UCSD-AML1 (cell line): ENCODE measurements at regions not wholly inside any gene's neighbourhood (a gene's known extent, or its start where the extent isn't known, plus 50 kb on each side); places are given as distances from the start of the nearest gene placed in this dataset.
"Not testable (repeated sequence)": the region's sequence is repeated elsewhere in the genome, so short reads cannot be mapped to it uniquely, and the experiment has no call there.

Experiments
- DNase-seq: peaks from one replicate; lab custom pipeline; 2025; ENCODE audit not compliant: unreplicated experiment; lab: John Stamatoyannopoulos, UW

DNA sequence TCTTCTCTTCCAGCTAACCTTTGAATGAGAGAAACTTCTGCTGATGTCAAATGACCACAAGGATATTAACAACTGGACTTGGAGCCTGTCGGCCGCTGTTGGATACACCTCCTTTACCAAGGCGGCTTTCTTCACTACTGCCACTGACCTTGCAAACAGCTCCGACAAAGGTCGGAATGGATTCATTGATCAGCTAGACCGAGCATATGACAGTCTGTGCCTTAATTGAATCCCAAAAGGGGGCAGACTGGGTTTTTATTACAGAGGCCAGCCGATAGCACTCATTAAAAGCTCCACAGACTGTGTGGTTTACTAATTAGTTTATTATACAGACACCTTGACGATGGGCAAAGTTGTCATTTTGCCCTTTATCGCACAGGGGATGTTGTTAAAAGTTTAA, 394.5 kb downstream of the RERGL start:
- no peak for DNase-seq

DNA sequence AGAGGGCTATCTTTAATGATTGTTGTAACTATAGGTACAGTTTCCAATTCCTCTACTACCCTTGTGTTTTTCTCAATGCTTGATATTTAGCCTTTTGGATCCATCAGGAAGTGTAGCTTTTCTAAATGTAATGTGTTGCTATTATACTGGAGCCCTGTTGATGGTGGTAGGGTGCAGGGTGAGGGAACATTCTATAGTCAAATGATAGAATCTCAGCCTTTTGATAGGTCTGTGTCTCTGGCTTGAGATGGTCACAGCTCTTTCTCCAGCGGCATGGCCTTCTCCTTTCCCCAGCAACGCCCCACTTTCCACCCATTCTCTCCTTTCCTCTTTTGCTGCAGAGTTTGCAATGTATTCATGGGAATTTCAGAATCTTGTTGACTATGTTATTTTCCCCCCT, 398.6 kb downstream of the RERGL start:
- DNase-seq: no peak

GRCh38 chr12:17680220-17680619, 409.8 kb downstream of the RERGL start:
- no peak for DNase-seq

GRCh38 chr12:17666641-17667324, 423.2 kb downstream of the RERGL start:
- no peak for DNase-seq

GRCh38 chr12:17665839-17666238, 424.2 kb downstream of the RERGL start:
- DNase-seq: no peak

DNA sequence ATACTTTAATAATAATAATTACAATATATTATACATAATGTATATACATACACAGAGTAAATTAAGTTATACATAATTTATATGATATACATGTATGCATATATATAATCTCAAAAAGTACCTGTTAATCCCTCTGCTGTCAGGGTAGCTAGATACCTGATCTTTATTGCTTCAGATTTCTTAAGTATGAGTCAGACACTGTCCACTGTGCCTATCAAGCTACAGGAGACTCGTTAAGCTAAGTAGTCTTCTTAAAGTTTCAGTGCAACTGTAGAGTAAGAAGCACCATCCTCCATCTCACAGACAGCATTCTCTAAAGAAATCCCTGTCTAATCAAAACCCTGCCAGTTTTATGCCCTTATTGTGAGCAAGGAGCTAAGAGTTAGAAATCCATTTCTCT, 428.7 kb downstream of the RERGL start:
- DNase-seq: no peak

GRCh38 chr12:17652436-17652835, 437.6 kb downstream of the RERGL start:
- DNase-seq: no peak

- DNase-seq: no peak
Measured at GRCh38 chr12:17642340-17642650, 447.7 kb downstream of the RERGL start.

GRCh38 chr12:17640615-17641014, 449.4 kb downstream of the RERGL start:
- no peak for DNase-seq

DNA sequence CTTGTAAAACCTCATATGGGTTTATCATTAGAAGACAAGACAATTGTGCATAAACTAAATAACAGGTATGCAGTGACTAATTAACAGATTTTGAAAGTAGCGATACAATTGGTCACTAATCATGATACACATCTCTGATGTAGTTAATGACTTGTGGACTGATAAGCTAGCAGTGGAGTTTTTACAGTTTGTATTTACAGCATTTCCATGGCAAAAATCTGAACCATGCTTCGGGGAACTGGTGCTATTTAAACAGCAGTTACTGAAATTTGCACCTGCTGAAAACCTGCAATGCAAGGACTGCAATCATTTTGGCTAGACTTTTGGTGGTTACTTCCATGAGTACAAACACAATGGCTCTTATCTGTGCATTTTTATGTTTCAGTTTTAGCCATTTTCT, 471.2 kb downstream of the RERGL start:
- no peak for DNase-seq

DNA sequence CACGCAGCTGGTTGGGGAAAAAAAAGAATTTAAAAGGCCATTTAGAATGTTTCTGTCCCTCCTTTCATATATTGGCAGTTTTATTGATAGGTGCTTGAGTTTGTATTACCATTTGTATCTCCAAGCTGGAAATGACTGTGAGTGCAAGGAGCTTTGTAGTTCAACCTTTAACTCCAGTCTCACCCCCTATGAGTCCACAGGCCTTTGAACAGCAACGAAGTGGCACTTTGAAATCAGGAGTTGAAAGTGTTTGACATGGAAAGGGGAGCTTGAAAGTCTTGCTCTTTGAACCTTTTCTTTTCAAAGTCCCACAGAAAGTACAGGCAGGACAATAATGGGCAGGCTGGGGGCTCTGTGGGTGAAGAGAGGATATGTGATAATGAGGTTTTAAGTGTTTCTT, 480.3 kb downstream of the RERGL start:
- no peak for DNase-seq

DNA sequence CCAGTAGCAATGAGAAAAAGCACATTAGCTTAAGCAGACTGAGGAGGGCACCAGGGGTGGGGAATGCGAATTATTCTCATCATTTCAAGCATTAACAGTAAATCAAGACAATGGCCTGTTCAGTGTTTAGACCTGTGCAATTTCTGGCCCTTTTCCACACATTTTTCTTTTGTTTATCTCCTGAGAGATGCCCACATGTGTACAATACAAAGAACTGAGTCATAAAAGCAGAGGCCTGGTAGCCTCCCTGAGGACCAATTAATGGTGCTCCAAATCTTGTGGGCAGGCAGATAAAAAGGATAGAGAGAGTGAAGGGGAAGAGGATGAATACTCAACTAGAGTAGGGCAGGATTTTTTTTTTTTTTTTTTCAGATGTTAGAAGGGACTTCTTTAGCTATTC, 480.8 kb downstream of the RERGL start:
- no peak for DNase-seq

DNA sequence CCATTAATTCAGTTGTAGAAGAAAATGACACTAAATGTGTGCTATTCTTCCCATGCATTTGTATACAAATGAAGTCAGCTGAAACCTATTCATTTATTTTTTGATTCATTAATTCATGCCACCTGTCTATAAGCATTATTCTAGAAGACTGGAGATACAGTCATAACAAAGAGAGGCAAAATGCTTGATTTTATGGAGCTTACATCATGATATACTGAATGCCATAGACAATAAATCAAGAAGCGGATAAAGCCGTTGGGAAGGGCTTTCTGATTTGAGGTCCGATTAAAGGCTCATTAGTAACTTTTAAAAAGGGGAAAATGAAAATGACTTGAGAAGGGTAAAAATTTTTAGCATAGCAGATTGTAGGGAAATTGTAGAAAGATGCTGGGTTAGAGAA, 494.9 kb downstream of the RERGL start:
- no peak for DNase-seq

- DNase-seq: no peak
Measured at GRCh38 chr12:17593715-17594406, 496.1 kb downstream of the RERGL start.

- DNase-seq: no peak
Measured at GRCh38 chr12:17592472-17592871, 497.5 kb downstream of the RERGL start.

DNA sequence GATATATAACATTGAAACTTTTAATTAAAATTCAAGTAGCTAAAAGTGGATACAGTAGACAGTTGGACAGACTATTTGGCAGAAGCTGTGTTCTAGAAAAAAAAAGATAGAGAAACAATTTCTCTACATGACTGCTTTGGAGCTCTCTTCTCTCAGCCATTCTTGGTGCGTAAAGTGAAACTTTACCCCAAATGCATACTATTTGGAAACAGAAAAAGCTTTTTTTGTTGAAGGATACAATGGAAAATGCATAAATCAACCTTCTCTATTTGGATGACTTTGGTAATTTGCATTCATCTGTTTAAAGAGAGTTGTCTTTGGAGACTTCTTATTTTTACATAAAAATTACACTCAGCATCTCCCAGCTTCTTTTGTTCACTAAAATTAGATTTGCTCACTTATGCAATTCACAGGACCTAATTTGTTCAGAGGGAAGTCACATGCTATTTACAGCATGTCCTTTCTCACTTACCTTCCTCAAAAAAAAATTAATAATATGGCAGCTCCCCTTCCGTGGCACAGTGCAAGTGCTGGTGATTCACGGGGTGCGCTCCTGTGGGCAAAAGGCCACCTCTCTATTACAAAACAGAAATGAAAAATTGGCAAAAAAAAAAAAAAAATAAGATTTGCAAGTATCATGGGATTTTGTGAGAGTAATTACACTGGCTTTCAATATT, 498.9 kb downstream of the RERGL start:
- DNase-seq: no peak

GRCh38 chr12:17588968-17589367, 501.0 kb downstream of the RERGL start:
- no peak for DNase-seq

- no peak for DNase-seq
Measured at GRCh38 chr12:17579205-17580026, 510.6 kb downstream of the RERGL start.

DNA sequence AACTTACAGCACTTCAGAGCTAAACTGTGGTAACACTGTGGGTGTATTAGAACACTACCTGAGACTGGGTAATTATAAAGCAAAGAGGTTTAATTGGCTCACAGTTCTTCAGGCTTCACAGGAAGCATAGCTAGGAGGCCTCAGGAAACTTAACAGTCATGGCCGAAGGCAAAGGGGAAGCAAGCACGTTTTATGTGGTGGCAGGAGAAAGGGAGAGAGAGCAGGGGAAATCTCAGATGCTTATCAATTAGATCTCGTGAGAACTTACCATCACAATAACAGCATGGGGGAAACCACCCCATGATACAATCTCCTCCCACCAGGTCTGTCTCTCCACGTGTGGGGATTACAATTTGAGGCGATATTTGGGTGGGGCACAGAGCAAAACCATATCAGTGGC, 512.6 kb downstream of the RERGL start:
- DNase-seq: no peak

GRCh38 chr12:17572250-17572649, 517.7 kb downstream of the RERGL start:
- DNase-seq: no peak

- no peak for DNase-seq
Measured at GRCh38 chr12:17571047-17571446, 518.9 kb downstream of the RERGL start.

DNA sequence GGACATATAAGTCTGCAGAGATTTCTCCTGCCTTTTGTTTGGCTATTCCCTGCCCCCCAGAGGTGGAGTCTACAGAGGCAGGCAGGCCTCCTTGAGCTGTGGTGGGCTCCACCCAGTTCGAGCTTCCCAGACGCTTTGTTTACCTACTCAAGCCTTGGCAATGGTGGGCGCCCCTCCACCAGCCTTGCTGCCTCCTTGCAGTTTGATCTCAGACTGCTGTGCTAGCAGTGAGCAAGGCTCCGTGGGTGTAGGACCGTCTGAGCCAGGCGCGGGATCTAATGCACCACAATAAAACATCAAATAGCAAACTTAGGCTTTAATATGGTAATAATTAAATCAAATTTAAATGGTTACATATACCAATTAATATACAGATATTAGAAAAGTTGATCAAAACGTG, 525.4 kb downstream of the RERGL start:
- DNase-seq: not testable (repeated sequence)
